ENCODE measurements at regions not wholly inside any gene's neighbourhood (a gene's known extent, or its start where the extent isn't known, plus 50 kb on each side); places are given as distances from the start of the nearest gene placed in this dataset.

DNA sequence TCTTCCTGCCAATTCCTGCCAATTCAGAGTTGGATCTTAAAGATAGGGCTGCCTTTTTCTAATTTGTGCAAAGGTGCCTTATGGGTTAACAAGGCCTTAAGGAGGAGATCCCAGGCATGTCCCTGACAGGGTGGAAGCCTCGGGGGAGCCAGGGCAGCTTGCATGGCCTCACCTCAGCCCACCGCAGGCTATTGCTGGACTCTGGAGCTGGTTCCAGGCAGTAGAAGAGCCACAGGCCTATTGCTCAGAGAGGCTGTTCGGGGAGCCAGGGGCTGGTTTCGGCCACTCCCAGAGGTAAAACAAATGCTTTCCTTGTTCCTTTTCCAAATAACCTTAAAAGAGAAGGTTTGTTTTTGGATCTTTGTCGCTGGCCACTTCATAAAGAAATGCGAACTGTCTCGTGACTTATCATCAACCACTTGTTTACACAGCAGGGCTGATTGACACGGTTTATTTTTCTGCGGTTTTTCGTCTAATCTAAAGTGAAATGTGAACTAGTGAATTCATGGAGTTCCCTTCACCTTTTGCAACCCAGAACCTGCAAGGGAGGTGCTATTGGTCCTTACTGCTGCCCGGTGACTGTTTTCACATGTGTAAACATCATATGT, 108.6 kb downstream of the APOB start:
- 1% methylated on average over 11 of the region's 11 CpGs for WGBS (ENCODE audit: low lambda C conversion rate)
- peak; percentile 57 for ATAC-seq
- CTCF ChIA-PET (ENCODE audit: low intra/inter-chr PET ratio, low total read pairs): no interaction called here
- no peak for FAIRE-seq
- POLR2A ChIA-PET: interaction anchor here (1.1 to 1.4 kb wide), 2 partner anchors 28 to 113 kb away, joined by 3 to 4 read pairs; partner anchors contain the start of gene LDAH
- Histone ChIP-seq H3K4me1 (ENCODE audit: insufficient read depth, low read length) (peaks cover 12% of the 10 kb centered on the region), H3K36me3 (replicated peaks in 1 of 2; ENCODE audit: control insufficient read depth in 1 of 2, insufficient read depth in 2 of 2, low read length in 2 of 2) (no peaks in the 10 kb centered on the region), H4K20me1 (ENCODE audit: insufficient read depth, low read length) (no peaks in the 10 kb centered on the region), H3K27me3 (ENCODE audit: control insufficient read depth in 1 of 2, insufficient read depth in 2 of 2, low read length in 2 of 2) (peaks cover 1 to 6% of the 10 kb centered on the region in 2 experiments; a peak in 3 of 5 replicates), H3K9me3 (ENCODE audit: low read length) (no peaks in the 10 kb centered on the region), H2AFZ (ENCODE audit: low read length) (no peak overlapping the region), H3K79me2 (ENCODE audit: insufficient read depth, low read length) (no peaks in the 10 kb centered on the region), H3K9ac (ENCODE audit: insufficient read depth, low read depth, low read length) (no peak overlapping the region), H3K4me3 (replicated peaks in 1 of 3; ENCODE audit: insufficient read depth in 1 of 3, low read depth in 2 of 3, low read length in 3 of 3) (no peak overlapping the region), H3K4me2 (ENCODE audit: low read depth, low read length) (peak overlapping the region; percentile 37; the same call in 1 of the 2 replicates), H3K27ac (ENCODE audit: extremely low read length, insufficient read depth, low read length) (no peak overlapping the region)
- DNase-seq (ENCODE audit: low spot score): peak; percentile 53
- intact Hi-C loops (cut with micrococcal nuclease; ENCODE audit: unreplicated experiment) (no loop called here), in situ Hi-C loops (cut with HindIII; ENCODE audit: extremely low pct_ligation_motif_present, low pct_unique_long_range_greater_than_20kb) (no loop called here)
- no TSS peak for BruUV-seq (replicated peaks)
- no peak for TF ChIP-seq ZHX2 (IDR thresholded peaks at IDR 0.05; ENCODE audit: low read depth)
- TF ChIP-seq ZHX2 (CRISPR knock-in tag; IDR thresholded peaks at IDR 0.05; ENCODE audit: borderline replicate concordance): no peak
- TF ChIP-seq, protein P1, sequence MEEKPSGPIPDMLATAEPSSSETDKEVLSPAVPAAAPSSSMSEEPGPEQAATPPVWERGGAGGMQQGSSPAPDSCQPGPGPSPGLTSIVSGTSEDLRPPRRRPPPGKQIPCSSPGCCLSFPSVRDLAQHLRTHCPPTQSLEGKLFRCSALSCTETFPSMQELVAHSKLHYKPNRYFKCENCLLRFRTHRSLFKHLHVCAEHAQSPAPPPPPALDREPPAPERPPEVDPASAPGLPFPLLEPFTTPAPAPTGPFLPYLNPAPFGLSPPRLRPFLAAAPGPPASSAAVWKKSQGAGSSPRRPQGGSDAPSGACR (CRISPR knock-in tag; IDR thresholded peaks at IDR 0.05): no peak
- no peak for TF ChIP-seq ZNF20 (CRISPR knock-in tag; IDR thresholded peaks at IDR 0.05)
- TF ChIP-seq ZNF768 (CRISPR knock-in tag; IDR thresholded peaks at IDR 0.05): peak; percentile 71
- TF ChIP-seq POGZ (CRISPR knock-in tag; IDR thresholded peaks at IDR 0.05): no peak
- TF ChIP-seq HNF4G (IDR thresholded peaks at IDR 0.05; ENCODE audit: borderline replicate concordance, low read depth, low read length): no peak
- TF ChIP-seq HNF4G (CRISPR knock-in tag; IDR thresholded peaks at IDR 0.05; ENCODE audit: borderline replicate concordance, low read depth): no peak
- TF ChIP-seq FOXA3 (CRISPR knock-in tag; IDR thresholded peaks at IDR 0.05): 0 out of 2 replicates have a peak, but pooled peaks have one; percentile 22
- no peak for TF ChIP-seq ZNF280D (CRISPR knock-in tag; IDR thresholded peaks at IDR 0.05)
- no peak for TF ChIP-seq ZNF703 (CRISPR knock-in tag; IDR thresholded peaks at IDR 0.05; ENCODE audit: borderline replicate concordance)
- no peak for TF ChIP-seq PAF1 (CRISPR knock-in tag; IDR thresholded peaks at IDR 0.05)
- no peak for TF ChIP-seq ZNF75D (CRISPR knock-in tag; IDR thresholded peaks at IDR 0.05; ENCODE audit: borderline replicate concordance)
- no peak for TF ChIP-seq NR2F6 (IDR thresholded peaks at IDR 0.05)
- no peak for TF ChIP-seq NR2F6 (CRISPR knock-in tag; IDR thresholded peaks at IDR 0.05)
- no peak for TF ChIP-seq HOXA5 (CRISPR knock-in tag; IDR thresholded peaks at IDR 0.05)
- no peak for TF ChIP-seq NFATC3 (CRISPR knock-in tag; IDR thresholded peaks at IDR 0.05)

Measured in HepG2 (cell line).